T-helper 17 cell (primary cell): ENCODE measurements at regions not wholly inside any gene's neighbourhood (a gene's known extent, or its start where the extent isn't known, plus 50 kb on each side); places are given as distances from the start of the nearest gene placed in this dataset.

ENCODE experiments used
- ATAC-seq: fragments of 150-1000 bp; cut with Tn5 transposase; 2 replicates; pipeline ENCODE4 v1.10.0; 2021; ENCODE audit warnings: mild to moderate bottlenecking, moderate library complexity
- DNase-seq, 3 donors: peaks; one replicate each; pipeline versions ENCODE4 v3.0.0 to v3.0.0-alpha.2; 2020 to 2021
- H3K9me3 ChIP-seq: one replicate; pipeline ENCODE4 v1.7.0; 2013; ENCODE audit warnings: low read length, mild to moderate bottlenecking; ENCODE audit not compliant: control insufficient read depth, poor library complexity, severe bottlenecking
- H3K27ac Mint-ChIP-seq: one replicate; pipeline ENCODE4 v1.8.0; 2022; ENCODE audit warnings: mild to moderate bottlenecking, moderate library complexity, mixed read lengths
- H3K27me3 Mint-ChIP-seq: one replicate; pipeline ENCODE4 v1.8.0; 2022; ENCODE audit warnings: mixed read lengths
- H3K36me3 Mint-ChIP-seq: one replicate; pipeline ENCODE4 v1.8.0; 2022; ENCODE audit warnings: low read depth, mixed read lengths
- H3K4me1 Mint-ChIP-seq: one replicate; pipeline ENCODE4 v1.8.0; 2022; ENCODE audit warnings: mild to moderate bottlenecking, mixed read lengths
- H3K4me3 Mint-ChIP-seq: one replicate; pipeline ENCODE4 v1.8.0; 2022; ENCODE audit warnings: mild to moderate bottlenecking, moderate library complexity, mixed read lengths

GRCh38 chr22:49147171-49147570 is 680.5 kb downstream of the BRD1 start:
- peaks cover 24% of the 10 kb centered on the region for H3K27me3 Mint-ChIP-seq
- DNase-seq (no peak), ATAC-seq (no peak)
- H3K9me3 ChIP-seq = no peaks in the 10 kb centered on the region
- H3K4me1 Mint-ChIP-seq = no peaks in the 10 kb centered on the region
- no peak overlapping the region for H3K27ac Mint-ChIP-seq
- no peak overlapping the region for H3K4me3 Mint-ChIP-seq
- no peaks in the 10 kb centered on the region for H3K36me3 Mint-ChIP-seq

GRCh38 chr22:49146511-49146910 is 681.2 kb downstream of the BRD1 start:
- no peaks in the 10 kb centered on the region for H3K36me3 Mint-ChIP-seq
- H3K27me3 Mint-ChIP-seq = peaks cover 30% of the 10 kb centered on the region
- DNase-seq = no peak
- no peak overlapping the region for H3K27ac Mint-ChIP-seq
- no peaks in the 10 kb centered on the region for H3K4me1 Mint-ChIP-seq
- H3K9me3 ChIP-seq = no peaks in the 10 kb centered on the region
- ATAC-seq = no peak
- no peak overlapping the region for H3K4me3 Mint-ChIP-seq

GRCh38 chr22:49143812-49144211 is 683.9 kb downstream of the BRD1 start:
- Mint-ChIP-seq H3K27me3 (peaks cover 38% of the 10 kb centered on the region), H3K36me3 (no peaks in the 10 kb centered on the region), H3K27ac (no peak overlapping the region), H3K4me1 (no peaks in the 10 kb centered on the region), H3K4me3 (no peak overlapping the region)
- peaks cover 2% of the 10 kb centered on the region for H3K9me3 ChIP-seq
- ATAC-seq (no peak), DNase-seq (no peak)

- H3K36me3 Mint-ChIP-seq = no peaks in the 10 kb centered on the region
- H3K27ac Mint-ChIP-seq = no peak overlapping the region
- H3K4me3 Mint-ChIP-seq = no peak overlapping the region
- no peaks in the 10 kb centered on the region for H3K4me1 Mint-ChIP-seq
- H3K9me3 ChIP-seq = peaks cover 2% of the 10 kb centered on the region
- peaks cover 34% of the 10 kb centered on the region for H3K27me3 Mint-ChIP-seq
- no peak for ATAC-seq
- DNase-seq = no peak
Measured at GRCh38 chr22:49142891-49143290, 684.8 kb downstream of the BRD1 start.

GRCh38 chr22:49142296-49142695 is 685.4 kb downstream of the BRD1 start:
- H3K9me3 ChIP-seq = peaks cover 2% of the 10 kb centered on the region
- Mint-ChIP-seq H3K27me3 (peaks cover 30% of the 10 kb centered on the region), H3K4me1 (no peaks in the 10 kb centered on the region), H3K27ac (no peak overlapping the region), H3K4me3 (no peak overlapping the region), H3K36me3 (no peaks in the 10 kb centered on the region)
- ATAC-seq (no peak), DNase-seq (no peak)

- Mint-ChIP-seq H3K27me3 (peaks cover 32% of the 10 kb centered on the region), H3K27ac (no peak overlapping the region), H3K36me3 (no peaks in the 10 kb centered on the region), H3K4me3 (no peak overlapping the region), H3K4me1 (no peaks in the 10 kb centered on the region)
- DNase-seq = no peak
- peaks cover 2% of the 10 kb centered on the region for H3K9me3 ChIP-seq
- ATAC-seq = no peak
Measured at GRCh38 chr22:49141761-49142160, 685.9 kb downstream of the BRD1 start.

- no peak for DNase-seq
- H3K36me3 Mint-ChIP-seq = no peaks in the 10 kb centered on the region
Measured at GRCh38 chr22:49140911-49141665, 686.6 kb downstream of the BRD1 start.

GRCh38 chr22:49139492-49140151 is 688.1 kb downstream of the BRD1 start:
- DNase-seq = no peak
- no peaks in the 10 kb centered on the region for H3K4me1 Mint-ChIP-seq
- peaks cover 2% of the 10 kb centered on the region for H3K9me3 ChIP-seq
- no peak overlapping the region for H3K27ac Mint-ChIP-seq
- ATAC-seq = no peak
- H3K36me3 Mint-ChIP-seq = peaks cover 2% of the 10 kb centered on the region
- H3K4me3 Mint-ChIP-seq = no peak overlapping the region
- H3K27me3 Mint-ChIP-seq = peaks cover 45% of the 10 kb centered on the region

More at GRCh38 chr22:49140911-49141665, 686.6 kb downstream of the BRD1 start:
- Mint-ChIP-seq H3K4me3 (no peak overlapping the region), H3K4me1 (no peaks in the 10 kb centered on the region), H3K27ac (no peak overlapping the region), H3K27me3 (peaks cover 39% of the 10 kb centered on the region)
- ATAC-seq = no peak
- H3K9me3 ChIP-seq = peaks cover 2% of the 10 kb centered on the region

GRCh38 chr22:49138250-49138790 is 689.4 kb downstream of the BRD1 start:
- DNase-seq = no peak
- Mint-ChIP-seq H3K36me3 (peaks cover 2% of the 10 kb centered on the region), H3K27ac (no peak overlapping the region), H3K4me3 (no peak overlapping the region), H3K4me1 (no peaks in the 10 kb centered on the region), H3K27me3 (peaks cover 51% of the 10 kb centered on the region)
- no peak for ATAC-seq
- peaks cover 2% of the 10 kb centered on the region for H3K9me3 ChIP-seq

- H3K4me3 Mint-ChIP-seq = no peak overlapping the region
- H3K36me3 Mint-ChIP-seq = peaks cover 2% of the 10 kb centered on the region
- DNase-seq = no peak
- H3K27ac Mint-ChIP-seq = no peak overlapping the region
- peaks cover 61% of the 10 kb centered on the region for H3K27me3 Mint-ChIP-seq
- peaks cover 2% of the 10 kb centered on the region for H3K9me3 ChIP-seq
- no peak for ATAC-seq
- no peaks in the 10 kb centered on the region for H3K4me1 Mint-ChIP-seq
Measured at GRCh38 chr22:49137206-49137840, 690.4 kb downstream of the BRD1 start.

- peaks cover 60% of the 10 kb centered on the region for H3K27me3 Mint-ChIP-seq
- no peak overlapping the region for H3K4me3 Mint-ChIP-seq
- no peak overlapping the region for H3K27ac Mint-ChIP-seq
- ATAC-seq (no peak), DNase-seq (no peak)
- peaks cover 2% of the 10 kb centered on the region for H3K36me3 Mint-ChIP-seq
- peaks cover 2% of the 10 kb centered on the region for H3K9me3 ChIP-seq
- no peaks in the 10 kb centered on the region for H3K4me1 Mint-ChIP-seq
Measured at GRCh38 chr22:49136816-49137180, 690.9 kb downstream of the BRD1 start.

- H3K4me1 Mint-ChIP-seq = no peaks in the 10 kb centered on the region
- no peak overlapping the region for H3K27ac Mint-ChIP-seq
- peaks cover 2% of the 10 kb centered on the region for H3K9me3 ChIP-seq
- no peak overlapping the region for H3K4me3 Mint-ChIP-seq
- H3K27me3 Mint-ChIP-seq = peaks cover 61% of the 10 kb centered on the region
- DNase-seq (no peak), ATAC-seq (no peak)
- H3K36me3 Mint-ChIP-seq = peaks cover 2% of the 10 kb centered on the region
Measured at GRCh38 chr22:49136041-49136815, 691.4 kb downstream of the BRD1 start.

- H3K27ac Mint-ChIP-seq = no peak overlapping the region
- H3K27me3 Mint-ChIP-seq = peaks cover 55% of the 10 kb centered on the region
- DNase-seq (no peak), ATAC-seq (no peak)
- H3K36me3 Mint-ChIP-seq = peaks cover 2% of the 10 kb centered on the region
- H3K4me1 Mint-ChIP-seq = no peaks in the 10 kb centered on the region
- H3K4me3 Mint-ChIP-seq = no peak overlapping the region
- H3K9me3 ChIP-seq = no peaks in the 10 kb centered on the region
Measured at GRCh38 chr22:49134076-49134475, 693.6 kb downstream of the BRD1 start.
